WTC11 (cell line): ENCODE measurements at regions not wholly inside any gene's neighbourhood (a gene's known extent, or its start where the extent isn't known, plus 50 kb on each side); places are given as distances from the start of the nearest gene placed in this dataset.

Source experiments
- ATAC-seq: fragments of 200-7000 bp; cut with Tn5 transposase; 2 replicates; pipeline ENCODE4 v1.10.0; 2021; ENCODE audit warnings: mild to moderate bottlenecking, moderate library complexity
- CTCF ChIA-PET: fragments of 300-600 bp; sonication (Branson Sonifier 250); formaldehyde crosslinking; loops from one replicate; lab custom pipeline; 2021; ENCODE audit warnings: antibody characterized with exemption; lab: Charles Lee
- POLR2A ChIA-PET: fragments of 350-600 bp; sonication (Branson Sonifier 250); formaldehyde crosslinking; loops from one replicate; lab custom pipeline; 2021; ENCODE audit warnings: antibody characterized with exemption; lab: Charles Lee
- DNase-seq: peaks from one replicate; pipeline ENCODE4 v3.0.0; 2021; ENCODE audit warnings: low spot score
- H3K27ac Mint-ChIP-seq: 2 replicates; pipeline ENCODE4 v1.8.0; 2021; ENCODE audit warnings: mixed read lengths
- H3K27me3 Mint-ChIP-seq: 2 replicates; pipeline ENCODE4 v1.8.0; 2021; ENCODE audit warnings: low read depth, mild to moderate bottlenecking, moderate library complexity, mixed read lengths
- H3K36me3 Mint-ChIP-seq: 2 replicates; pipeline ENCODE4 v1.8.0; 2021; ENCODE audit warnings: mixed read lengths
- H3K4me1 Mint-ChIP-seq: 2 replicates; pipeline ENCODE4 v1.8.0; 2022; ENCODE audit warnings: mixed read lengths
- H3K4me3 Mint-ChIP-seq: 2 replicates; pipeline ENCODE4 v1.8.0; 2021; ENCODE audit warnings: mild to moderate bottlenecking, moderate library complexity, mixed read lengths
- H3K9me3 Mint-ChIP-seq: 2 replicates; pipeline ENCODE4 v1.8.0; 2021; ENCODE audit warnings: mixed read lengths
- FOXK1 ChIP-seq: sonication (generic); formaldehyde crosslinking; IDR thresholded peaks from 2 replicates; pipeline ENCODE4 v1.8.0; 2022; ENCODE audit warnings: mild to moderate bottlenecking, moderate library complexity, missing genetic modification reagents
- GABPB1 ChIP-seq: sonication (generic); formaldehyde crosslinking; IDR thresholded peaks from 2 replicates; pipeline ENCODE4 v1.8.1; 2023; ENCODE audit warnings: mild to moderate bottlenecking, missing genetic modification reagents
- GTF2I ChIP-seq: fragments of 250-450 bp; sonication (Bioruptor Pico); conservative IDR thresholded peaks from 2 replicates; pipeline ENCODE4 v1.4.0; 2021; ENCODE audit warnings: mild to moderate bottlenecking
- HMGA2 ChIP-seq: fragments of 250-450 bp; sonication (Bioruptor Pico); IDR thresholded peaks from 2 replicates; pipeline ENCODE4 v1.4.0; 2021; ENCODE audit warnings: mild to moderate bottlenecking, moderate library complexity
- JUN ChIP-seq: sonication (generic); formaldehyde crosslinking; IDR thresholded peaks from 2 replicates; pipeline ENCODE4 v1.8.0; 2023; ENCODE audit warnings: mild to moderate bottlenecking, missing genetic modification reagents
- NR2C2 ChIP-seq: sonication (generic); formaldehyde crosslinking; IDR thresholded peaks from 2 replicates; pipeline ENCODE4 v1.8.0; 2022; ENCODE audit warnings: mild to moderate bottlenecking, missing genetic modification reagents
- RORB ChIP-seq: fragments of 250-450 bp; sonication (Bioruptor Pico); IDR thresholded peaks from 2 replicates; pipeline ENCODE4 v1.9.0; 2021; ENCODE audit warnings: mild to moderate bottlenecking
- TEAD4 ChIP-seq: sonication (generic); formaldehyde crosslinking; IDR thresholded peaks from 2 replicates; pipeline ENCODE4 v1.8.0; 2022; ENCODE audit warnings: mild to moderate bottlenecking, missing genetic modification reagents
- TP53 ChIP-seq: sonication (generic); formaldehyde crosslinking; IDR thresholded peaks from 2 replicates; pipeline ENCODE4 v1.8.1; 2023; ENCODE audit warnings: mild to moderate bottlenecking, missing genetic modification reagents
- ZBTB21 ChIP-seq: sonication (generic); formaldehyde crosslinking; IDR thresholded peaks from 2 replicates; pipeline ENCODE4 v1.8.1; 2023; ENCODE audit warnings: mild to moderate bottlenecking, missing genetic modification reagents, borderline replicate concordance
- ZNF263 ChIP-seq: sonication (generic); formaldehyde crosslinking; IDR thresholded peaks from 2 replicates; pipeline ENCODE4 v1.8.1; 2022; ENCODE audit warnings: low read depth, mild to moderate bottlenecking, moderate library complexity, missing genetic modification reagents
- ZNF317 ChIP-seq: sonication (generic); formaldehyde crosslinking; IDR thresholded peaks from 2 replicates; pipeline ENCODE4 v1.8.1; 2023; ENCODE audit warnings: low read depth, mild to moderate bottlenecking, moderate library complexity, missing genetic modification reagents, borderline replicate concordance
- ZNF423 ChIP-seq: fragments of 250-450 bp; sonication (Bioruptor Pico); IDR thresholded peaks from 2 replicates; pipeline ENCODE4 v2.1.2; 2022; ENCODE audit warnings: mild to moderate bottlenecking, moderate library complexity
- ZNF671 ChIP-seq: fragments of 250-450 bp; sonication (Bioruptor Pico); IDR thresholded peaks from 2 replicates; pipeline ENCODE4 v1.8.0; 2021; ENCODE audit warnings: mild to moderate bottlenecking
- TF ChIP-seq, protein P1 (sequence below): sonication (generic); formaldehyde crosslinking; conservative IDR thresholded peaks from 2 replicates; pipeline ENCODE4 v1.8.1; 2023; ENCODE audit warnings: mild to moderate bottlenecking, low read depth, missing genetic modification reagents, moderate library complexity
- TF ChIP-seq, protein P2 (sequence below): sonication (generic); formaldehyde crosslinking; conservative IDR thresholded peaks from 2 replicates; pipeline ENCODE4 v1.8.1; 2022; ENCODE audit warnings: mild to moderate bottlenecking, missing genetic modification reagents
- TF ChIP-seq, protein P3 (sequence below): fragments of 250-450 bp; sonication (Bioruptor Pico); conservative IDR thresholded peaks from 2 replicates; pipeline ENCODE4 v1.9.0; 2021; ENCODE audit warnings: mild to moderate bottlenecking
- TF ChIP-seq, protein P4 (sequence below): sonication (generic); formaldehyde crosslinking; IDR thresholded peaks from 2 replicates; pipeline ENCODE4 v1.8.1; 2023; ENCODE audit warnings: mild to moderate bottlenecking, missing genetic modification reagents, moderate library complexity
- TF ChIP-seq, protein P5 (sequence below): sonication (generic); formaldehyde crosslinking; IDR thresholded peaks from 2 replicates; pipeline ENCODE4 v1.8.1; 2023; ENCODE audit warnings: mild to moderate bottlenecking, moderate library complexity, missing genetic modification reagents
- TF ChIP-seq, protein P6 (sequence below): fragments of 250-450 bp; sonication (Bioruptor Pico); IDR thresholded peaks from 2 replicates; pipeline ENCODE4 v1.9.0; 2021; ENCODE audit warnings: mild to moderate bottlenecking, borderline replicate concordance

DNA sequence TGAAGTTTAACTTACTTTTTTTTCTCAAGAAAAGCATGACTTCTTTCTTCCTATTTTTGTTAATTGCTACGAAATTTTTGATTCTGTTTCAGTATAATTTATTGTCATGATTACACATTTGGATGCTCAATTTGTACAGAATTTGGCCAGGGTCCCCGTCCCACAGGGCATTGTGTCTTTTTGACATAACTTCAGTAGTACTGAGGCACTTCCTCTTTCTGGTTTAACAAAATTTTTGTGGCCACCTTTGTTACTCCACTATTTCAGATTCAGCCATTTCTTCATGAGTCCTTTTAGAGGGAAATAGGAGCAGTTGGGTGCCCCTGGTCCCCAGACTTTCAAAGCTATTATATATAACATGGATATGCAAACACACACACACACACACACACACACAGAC lies 1248.7 kb downstream of the PCDH7 start (continued):
- no peak for TF ChIP-seq TP53 (CRISPR knock-in tag)

DNA sequence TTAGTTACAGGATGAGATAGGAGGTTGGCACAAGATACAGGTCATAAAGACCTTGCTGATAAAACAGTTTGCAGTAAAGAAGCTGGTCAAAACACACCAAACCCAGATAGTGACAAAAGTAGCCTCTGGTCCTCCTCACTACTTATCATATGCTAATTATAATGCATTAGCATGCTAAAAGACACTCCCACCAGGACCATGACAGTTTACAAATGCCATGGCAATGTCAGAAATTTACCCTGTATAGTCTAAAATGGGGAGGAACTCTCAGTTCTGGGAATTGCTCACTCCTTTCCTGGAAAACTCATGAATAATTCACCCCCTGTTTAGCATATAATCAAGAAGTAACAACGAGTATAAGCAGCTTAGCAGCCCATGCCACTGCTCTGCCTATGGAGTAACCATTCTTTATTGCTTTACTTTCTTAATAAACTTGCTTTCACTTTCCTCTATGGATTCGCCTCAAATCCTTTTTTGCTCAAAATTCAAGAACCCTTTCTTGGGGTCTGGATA lies 1254.4 kb downstream of the PCDH7 start:
- no peak for DNase-seq
- no peak for TF ChIP-seq TEAD4
- TF ChIP-seq RORB (CRISPR knock-in tag) = no peak
- no peak for TF ChIP-seq TP53 (CRISPR knock-in tag)
- TF ChIP-seq, protein P1, sequence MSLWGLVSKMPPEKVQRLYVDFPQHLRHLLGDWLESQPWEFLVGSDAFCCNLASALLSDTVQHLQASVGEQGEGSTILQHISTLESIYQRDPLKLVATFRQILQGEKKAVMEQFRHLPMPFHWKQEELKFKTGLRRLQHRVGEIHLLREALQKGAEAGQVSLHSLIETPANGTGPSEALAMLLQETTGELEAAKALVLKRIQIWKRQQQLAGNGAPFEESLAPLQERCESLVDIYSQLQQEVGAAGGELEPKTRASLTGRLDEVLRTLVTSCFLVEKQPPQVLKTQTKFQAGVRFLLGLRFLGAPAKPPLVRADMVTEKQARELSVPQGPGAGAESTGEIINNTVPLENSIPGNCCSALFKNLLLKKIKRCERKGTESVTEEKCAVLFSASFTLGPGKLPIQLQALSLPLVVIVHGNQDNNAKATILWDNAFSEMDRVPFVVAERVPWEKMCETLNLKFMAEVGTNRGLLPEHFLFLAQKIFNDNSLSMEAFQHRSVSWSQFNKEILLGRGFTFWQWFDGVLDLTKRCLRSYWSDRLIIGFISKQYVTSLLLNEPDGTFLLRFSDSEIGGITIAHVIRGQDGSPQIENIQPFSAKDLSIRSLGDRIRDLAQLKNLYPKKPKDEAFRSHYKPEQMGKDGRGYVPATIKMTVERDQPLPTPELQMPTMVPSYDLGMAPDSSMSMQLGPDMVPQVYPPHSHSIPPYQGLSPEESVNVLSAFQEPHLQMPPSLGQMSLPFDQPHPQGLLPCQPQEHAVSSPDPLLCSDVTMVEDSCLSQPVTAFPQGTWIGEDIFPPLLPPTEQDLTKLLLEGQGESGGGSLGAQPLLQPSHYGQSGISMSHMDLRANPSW (CRISPR knock-in tag) = no peak
- TF ChIP-seq, protein P2, sequence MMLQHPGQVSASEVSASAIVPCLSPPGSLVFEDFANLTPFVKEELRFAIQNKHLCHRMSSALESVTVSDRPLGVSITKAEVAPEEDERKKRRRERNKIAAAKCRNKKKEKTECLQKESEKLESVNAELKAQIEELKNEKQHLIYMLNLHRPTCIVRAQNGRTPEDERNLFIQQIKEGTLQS = no peak
- no peak for TF ChIP-seq HMGA2 (CRISPR knock-in tag)
- TF ChIP-seq FOXK1 (CRISPR knock-in tag) = no peak
- no peak for TF ChIP-seq GTF2I
- no peak for TF ChIP-seq ZBTB21 (CRISPR knock-in tag)
- no peak for TF ChIP-seq ZNF263 (CRISPR knock-in tag)
- no peaks in the 10 kb centered on the region for H3K36me3 Mint-ChIP-seq
- no peak overlapping the region for H3K4me3 Mint-ChIP-seq
- H3K27ac Mint-ChIP-seq = no peak overlapping the region
- peaks cover 10% of the 10 kb centered on the region for H3K4me1 Mint-ChIP-seq
- ChIA-PET CTCF (no interaction called here), POLR2A (no interaction called here)
- no peaks in the 10 kb centered on the region for H3K27me3 Mint-ChIP-seq
- no peak; the same call in 1 of the 2 replicates for ATAC-seq
- H3K9me3 Mint-ChIP-seq = no peaks in the 10 kb centered on the region

DNA sequence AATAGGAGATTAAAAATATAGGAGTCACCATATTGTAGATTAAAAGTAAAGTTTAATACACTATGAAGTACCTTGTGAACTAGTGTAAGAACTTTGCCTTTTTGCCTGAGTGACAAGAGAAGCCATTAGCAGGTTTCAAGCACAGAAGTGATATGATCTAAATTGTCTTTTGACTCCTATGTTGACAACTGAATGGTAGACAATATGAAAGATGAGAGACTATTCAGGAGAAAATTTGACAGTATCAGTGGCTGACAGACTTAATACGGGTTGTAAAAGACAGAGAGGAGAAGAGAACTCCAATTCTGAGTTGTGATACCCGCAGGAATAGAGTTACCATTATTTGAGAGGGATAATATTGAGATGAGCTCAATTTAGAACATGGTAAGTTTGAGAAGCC lies 1259.8 kb downstream of the PCDH7 start:
- ATAC-seq = no peak
- no peak overlapping the region for H3K27ac Mint-ChIP-seq
- no peaks in the 10 kb centered on the region for H3K27me3 Mint-ChIP-seq
- no peaks in the 10 kb centered on the region for H3K9me3 Mint-ChIP-seq
- H3K4me3 Mint-ChIP-seq = no peak overlapping the region
- ChIA-PET POLR2A (no interaction called here), CTCF (no interaction called here)
- no peak for DNase-seq
- H3K36me3 Mint-ChIP-seq = no peaks in the 10 kb centered on the region
- H3K4me1 Mint-ChIP-seq = peaks cover under 1% of the 10 kb centered on the region; the same call in 1 of the 2 replicates
- TF ChIP-seq ZBTB21 (CRISPR knock-in tag) (no peak), TP53 (CRISPR knock-in tag) (no peak), ZNF423 (CRISPR knock-in tag) (no peak), ZNF671 (CRISPR knock-in tag) (no peak), NR2C2 (CRISPR knock-in tag) (no peak), JUN (no peak), GABPB1 (CRISPR knock-in tag) (no peak), ZNF317 (CRISPR knock-in tag) (no peak)
- TF ChIP-seq, protein P3, sequence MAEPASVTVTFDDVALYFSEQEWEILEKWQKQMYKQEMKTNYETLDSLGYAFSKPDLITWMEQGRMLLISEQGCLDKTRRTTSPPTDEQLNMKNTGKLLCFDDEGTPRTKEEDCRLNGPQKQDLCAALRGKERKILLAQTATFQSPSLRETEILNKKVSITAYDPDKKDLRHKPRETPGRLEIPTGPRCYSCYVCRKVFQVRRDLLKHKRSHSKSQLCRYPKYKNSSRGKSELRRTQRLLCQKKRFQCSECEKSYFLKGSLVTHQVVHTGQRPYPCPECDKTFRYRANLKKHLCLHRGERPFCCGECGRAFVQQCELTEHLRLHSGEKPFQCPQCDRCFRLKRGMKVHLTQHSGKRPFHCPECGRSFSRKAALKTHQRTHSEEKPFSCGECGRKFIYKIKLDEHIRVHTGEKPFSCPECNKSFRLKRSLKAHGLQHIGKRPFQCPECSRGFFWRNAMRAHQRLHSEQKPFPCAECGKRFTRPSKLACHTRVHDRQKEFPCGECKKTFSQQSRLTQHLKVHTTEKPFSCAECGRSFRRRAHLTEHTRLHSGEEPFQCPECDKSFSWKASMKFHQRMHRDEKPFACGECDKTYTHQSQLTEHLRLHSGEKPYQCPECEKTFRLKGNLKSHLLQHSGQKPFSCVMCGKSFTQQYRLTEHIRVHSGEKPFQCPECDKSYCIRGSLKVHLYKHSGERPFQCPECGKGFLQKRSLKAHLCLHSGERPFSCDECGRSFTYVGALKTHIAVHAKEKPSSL (CRISPR knock-in tag) = no peak
- TF ChIP-seq, protein P4, sequence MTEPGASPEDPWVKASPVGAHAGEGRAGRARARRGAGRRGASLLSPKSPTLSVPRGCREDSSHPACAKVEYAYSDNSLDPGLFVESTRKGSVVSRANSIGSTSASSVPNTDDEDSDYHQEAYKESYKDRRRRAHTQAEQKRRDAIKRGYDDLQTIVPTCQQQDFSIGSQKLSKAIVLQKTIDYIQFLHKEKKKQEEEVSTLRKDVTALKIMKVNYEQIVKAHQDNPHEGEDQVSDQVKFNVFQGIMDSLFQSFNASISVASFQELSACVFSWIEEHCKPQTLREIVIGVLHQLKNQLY (CRISPR knock-in tag) = no peak
- TF ChIP-seq, protein P5, sequence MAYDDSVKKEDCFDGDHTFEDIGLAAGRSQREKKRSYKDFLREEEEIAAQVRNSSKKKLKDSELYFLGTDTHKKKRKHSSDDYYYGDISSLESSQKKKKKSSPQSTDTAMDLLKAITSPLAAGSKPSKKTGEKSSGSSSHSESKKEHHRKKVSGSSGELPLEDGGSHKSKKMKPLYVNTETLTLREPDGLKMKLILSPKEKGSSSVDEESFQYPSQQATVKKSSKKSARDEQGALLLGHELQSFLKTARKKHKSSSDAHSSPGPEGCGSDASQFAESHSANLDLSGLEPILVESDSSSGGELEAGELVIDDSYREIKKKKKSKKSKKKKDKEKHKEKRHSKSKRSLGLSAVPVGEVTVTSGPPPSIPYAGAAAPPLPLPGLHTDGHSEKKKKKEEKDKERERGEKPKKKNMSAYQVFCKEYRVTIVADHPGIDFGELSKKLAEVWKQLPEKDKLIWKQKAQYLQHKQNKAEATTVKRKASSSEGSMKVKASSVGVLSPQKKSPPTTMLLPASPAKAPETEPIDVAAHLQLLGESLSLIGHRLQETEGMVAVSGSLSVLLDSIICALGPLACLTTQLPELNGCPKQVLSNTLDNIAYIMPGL (CRISPR knock-in tag) = no peak
- TF ChIP-seq, protein P6, sequence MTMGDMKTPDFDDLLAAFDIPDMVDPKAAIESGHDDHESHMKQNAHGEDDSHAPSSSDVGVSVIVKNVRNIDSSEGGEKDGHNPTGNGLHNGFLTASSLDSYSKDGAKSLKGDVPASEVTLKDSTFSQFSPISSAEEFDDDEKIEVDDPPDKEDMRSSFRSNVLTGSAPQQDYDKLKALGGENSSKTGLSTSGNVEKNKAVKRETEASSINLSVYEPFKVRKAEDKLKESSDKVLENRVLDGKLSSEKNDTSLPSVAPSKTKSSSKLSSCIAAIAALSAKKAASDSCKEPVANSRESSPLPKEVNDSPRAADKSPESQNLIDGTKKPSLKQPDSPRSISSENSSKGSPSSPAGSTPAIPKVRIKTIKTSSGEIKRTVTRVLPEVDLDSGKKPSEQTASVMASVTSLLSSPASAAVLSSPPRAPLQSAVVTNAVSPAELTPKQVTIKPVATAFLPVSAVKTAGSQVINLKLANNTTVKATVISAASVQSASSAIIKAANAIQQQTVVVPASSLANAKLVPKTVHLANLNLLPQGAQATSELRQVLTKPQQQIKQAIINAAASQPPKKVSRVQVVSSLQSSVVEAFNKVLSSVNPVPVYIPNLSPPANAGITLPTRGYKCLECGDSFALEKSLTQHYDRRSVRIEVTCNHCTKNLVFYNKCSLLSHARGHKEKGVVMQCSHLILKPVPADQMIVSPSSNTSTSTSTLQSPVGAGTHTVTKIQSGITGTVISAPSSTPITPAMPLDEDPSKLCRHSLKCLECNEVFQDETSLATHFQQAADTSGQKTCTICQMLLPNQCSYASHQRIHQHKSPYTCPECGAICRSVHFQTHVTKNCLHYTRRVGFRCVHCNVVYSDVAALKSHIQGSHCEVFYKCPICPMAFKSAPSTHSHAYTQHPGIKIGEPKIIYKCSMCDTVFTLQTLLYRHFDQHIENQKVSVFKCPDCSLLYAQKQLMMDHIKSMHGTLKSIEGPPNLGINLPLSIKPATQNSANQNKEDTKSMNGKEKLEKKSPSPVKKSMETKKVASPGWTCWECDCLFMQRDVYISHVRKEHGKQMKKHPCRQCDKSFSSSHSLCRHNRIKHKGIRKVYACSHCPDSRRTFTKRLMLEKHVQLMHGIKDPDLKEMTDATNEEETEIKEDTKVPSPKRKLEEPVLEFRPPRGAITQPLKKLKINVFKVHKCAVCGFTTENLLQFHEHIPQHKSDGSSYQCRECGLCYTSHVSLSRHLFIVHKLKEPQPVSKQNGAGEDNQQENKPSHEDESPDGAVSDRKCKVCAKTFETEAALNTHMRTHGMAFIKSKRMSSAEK (CRISPR knock-in tag) = no peak
